GM21526 (cell line): ENCODE measurements at regions not wholly inside any gene's neighbourhood (a gene's known extent, or its start where the extent isn't known, plus 50 kb on each side); places are given as distances from the start of the nearest gene placed in this dataset.
"Not testable (repeated sequence)": the region's sequence is repeated elsewhere in the genome, so short reads cannot be mapped to it uniquely, and the experiment has no call there.

Experiments used
- ATAC-seq: cut with Tn5 transposase; IDR thresholded peaks from one replicate; pipeline ENCODE4 v1.9.1; 2021; ENCODE audit warnings: moderate library complexity; ENCODE audit not compliant: unreplicated experiment, low FRiP score

- ATAC-seq, result no peak
Measured at GRCh38 chr7:67863911-67864310, 867.3 kb downstream of the TYW1 start.

GRCh38 chr7:67866054-67866453, 869.4 kb downstream of the TYW1 start:
- ATAC-seq, result no peak

- no peak for ATAC-seq
Measured at GRCh38 chr7:67866812-67867211, 870.2 kb downstream of the TYW1 start.

- no peak for ATAC-seq
Measured at GRCh38 chr7:67870396-67870795, 873.8 kb downstream of the TYW1 start.

- ATAC-seq, result no peak
Measured at GRCh38 chr7:67875558-67875957, 878.9 kb downstream of the TYW1 start.

- no peak for ATAC-seq
Measured at GRCh38 chr7:67878808-67879207, 882.2 kb downstream of the TYW1 start.

GRCh38 chr7:67882843-67883242, 886.2 kb downstream of the TYW1 start:
- no peak for ATAC-seq

GRCh38 chr7:67890316-67890715, 893.7 kb downstream of the TYW1 start:
- no peak for ATAC-seq

- no peak for ATAC-seq
Measured at GRCh38 chr7:67894746-67895145, 898.1 kb downstream of the TYW1 start.

GRCh38 chr7:67896721-67897120, 900.1 kb downstream of the TYW1 start:
- ATAC-seq, result no peak

GRCh38 chr7:67900456-67900855, 903.8 kb downstream of the TYW1 start:
- ATAC-seq, result no peak

GRCh38 chr7:67901808-67902480, 905.3 kb downstream of the TYW1 start:
- ATAC-seq, result no peak

- no peak for ATAC-seq
Measured at GRCh38 chr7:67907792-67908191, 911.2 kb downstream of the TYW1 start.

- ATAC-seq, result no peak
Measured at GRCh38 chr7:67912437-67912836, 915.8 kb downstream of the TYW1 start.

GRCh38 chr7:67913604-67914003, 917.0 kb downstream of the TYW1 start:
- ATAC-seq, result no peak

GRCh38 chr7:67916111-67916510, 919.5 kb downstream of the TYW1 start:
- ATAC-seq, result not testable (repeated sequence)

GRCh38 chr7:67916571-67917436, 920.2 kb downstream of the TYW1 start:
- no peak for ATAC-seq

- no peak for ATAC-seq
Measured at GRCh38 chr7:67917437-67917755, 920.8 kb downstream of the TYW1 start.

GRCh38 chr7:67918158-67918557, 921.5 kb downstream of the TYW1 start:
- no peak for ATAC-seq

GRCh38 chr7:67923286-67923685, 926.7 kb downstream of the TYW1 start:
- no peak for ATAC-seq

- ATAC-seq, result no peak
Measured at GRCh38 chr7:67928141-67928540, 931.5 kb downstream of the TYW1 start.

GRCh38 chr7:67936447-67936846, 939.8 kb downstream of the TYW1 start:
- ATAC-seq, result not testable (repeated sequence)
